GM18498 (cell line): ENCODE measurements at regions not wholly inside any gene's neighbourhood (a gene's known extent, or its start where the extent isn't known, plus 50 kb on each side); places are given as distances from the start of the nearest gene placed in this dataset.

Experiments used
- ATAC-seq: cut with Tn5 transposase; IDR thresholded peaks from one replicate; pipeline ENCODE4 v1.9.1; 2021; ENCODE audit warnings: mild to moderate bottlenecking, moderate library complexity; ENCODE audit not compliant: unreplicated experiment

- ATAC-seq: no peak
These were observed 1088.8 kb downstream of the ADGRL3 start for GRCh38 chr4:62288808-62289541.

- no peak for ATAC-seq
These were observed 1084.9 kb downstream of the ADGRL3 start for GRCh38 chr4:62285026-62285425.

- ATAC-seq: no peak
These were observed 1079.6 kb downstream of the ADGRL3 start for GRCh38 chr4:62279689-62280088.

- no peak for ATAC-seq
These were observed 1075.3 kb downstream of the ADGRL3 start for GRCh38 chr4:62275470-62275869.

- no peak for ATAC-seq
These were observed 1074.7 kb downstream of the ADGRL3 start for GRCh38 chr4:62274782-62275181.

GRCh38 chr4:62271107-62271506, 1071.0 kb downstream of the ADGRL3 start:
- no peak for ATAC-seq

- no peak for ATAC-seq
These were observed 1069.8 kb downstream of the ADGRL3 start for GRCh38 chr4:62269918-62270317.

- no peak for ATAC-seq
These were observed 1063.3 kb downstream of the ADGRL3 start for GRCh38 chr4:62263454-62263853.

- no peak for ATAC-seq
These were observed 1062.5 kb downstream of the ADGRL3 start for GRCh38 chr4:62262676-62263075.

- ATAC-seq: no peak
These were observed 1060.1 kb downstream of the ADGRL3 start for GRCh38 chr4:62260254-62260653.

GRCh38 chr4:62256479-62256878, 1056.4 kb downstream of the ADGRL3 start:
- no peak for ATAC-seq

- no peak for ATAC-seq
These were observed 1052.6 kb downstream of the ADGRL3 start for GRCh38 chr4:62252728-62253127.

- ATAC-seq: no peak
These were observed 1050.0 kb downstream of the ADGRL3 start for GRCh38 chr4:62250100-62250499.

- ATAC-seq: no peak
These were observed 1043.8 kb downstream of the ADGRL3 start for GRCh38 chr4:62243895-62244294.

- ATAC-seq: no peak
These were observed 1035.8 kb downstream of the ADGRL3 start for GRCh38 chr4:62235911-62236310.

GRCh38 chr4:62232814-62233213, 1032.7 kb downstream of the ADGRL3 start:
- ATAC-seq: no peak

- ATAC-seq: no peak
These were observed 1031.9 kb downstream of the ADGRL3 start for GRCh38 chr4:62231994-62232393.

- ATAC-seq: no peak
These were observed 1026.0 kb downstream of the ADGRL3 start for GRCh38 chr4:62226082-62226481.

- no peak for ATAC-seq
These were observed 1022.0 kb downstream of the ADGRL3 start for GRCh38 chr4:62222121-62222520.

- no peak for ATAC-seq
These were observed 1010.4 kb downstream of the ADGRL3 start for GRCh38 chr4:62210486-62210885.

GRCh38 chr4:62209757-62210485, 1009.8 kb downstream of the ADGRL3 start:
- no peak for ATAC-seq

GRCh38 chr4:62208921-62209320, 1008.8 kb downstream of the ADGRL3 start:
- ATAC-seq: no peak
